GM19467 (cell line): ENCODE measurements at regions not wholly inside any gene's neighbourhood (a gene's known extent, or its start where the extent isn't known, plus 50 kb on each side); places are given as distances from the start of the nearest gene placed in this dataset.

Experiments
- ATAC-seq: cut with Tn5 transposase; IDR thresholded peaks from one replicate; pipeline ENCODE4 v1.9.1; 2021; ENCODE audit warnings: mild to moderate bottlenecking, moderate library complexity; ENCODE audit not compliant: unreplicated experiment

DNA sequence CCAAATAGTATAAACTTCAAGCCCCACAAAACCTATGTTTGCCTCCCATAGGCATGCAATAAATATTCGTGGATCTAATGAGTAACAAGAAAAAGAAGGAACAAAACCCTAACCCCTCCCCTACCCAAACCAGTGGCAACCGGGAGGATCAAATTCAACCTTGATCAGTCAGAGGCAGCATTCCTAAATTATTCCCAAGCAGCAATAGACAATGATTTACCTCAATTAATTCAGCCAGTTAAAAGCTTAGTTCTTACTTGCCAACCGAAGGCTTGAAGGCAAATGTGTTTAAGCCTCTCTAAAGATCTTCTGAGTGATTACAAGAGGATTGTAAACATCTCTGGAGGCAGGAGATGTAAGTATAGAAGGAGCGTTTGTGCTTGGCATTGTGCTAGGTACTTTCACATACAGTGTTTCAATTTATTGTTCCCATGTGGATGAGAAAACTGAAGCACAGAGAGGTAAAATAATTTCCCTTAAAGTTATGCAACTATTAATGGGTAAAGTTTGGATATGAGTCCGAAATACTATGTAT lies 197.7 kb downstream of the MTX2 start:
- no peak for ATAC-seq

DNA sequence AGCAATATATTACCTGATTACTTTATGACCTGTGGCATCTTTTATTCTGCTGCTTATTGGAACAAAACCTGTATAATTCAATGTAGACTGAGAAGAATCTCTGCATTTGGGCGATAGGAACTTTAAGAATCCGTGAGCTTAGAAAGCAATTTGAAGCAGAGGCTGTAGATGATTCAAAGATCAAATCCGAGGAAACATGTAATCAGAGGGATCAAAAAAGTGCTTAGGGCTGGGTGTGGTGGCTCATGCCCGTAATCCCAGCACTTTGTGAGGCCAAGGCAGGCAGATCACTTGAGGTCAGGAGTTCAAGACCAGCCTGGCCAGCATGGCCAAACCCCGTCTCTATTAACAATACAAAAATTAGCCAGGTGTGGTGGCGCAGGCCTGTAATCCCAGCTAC lies 198.4 kb downstream of the MTX2 start:
- no peak for ATAC-seq

DNA sequence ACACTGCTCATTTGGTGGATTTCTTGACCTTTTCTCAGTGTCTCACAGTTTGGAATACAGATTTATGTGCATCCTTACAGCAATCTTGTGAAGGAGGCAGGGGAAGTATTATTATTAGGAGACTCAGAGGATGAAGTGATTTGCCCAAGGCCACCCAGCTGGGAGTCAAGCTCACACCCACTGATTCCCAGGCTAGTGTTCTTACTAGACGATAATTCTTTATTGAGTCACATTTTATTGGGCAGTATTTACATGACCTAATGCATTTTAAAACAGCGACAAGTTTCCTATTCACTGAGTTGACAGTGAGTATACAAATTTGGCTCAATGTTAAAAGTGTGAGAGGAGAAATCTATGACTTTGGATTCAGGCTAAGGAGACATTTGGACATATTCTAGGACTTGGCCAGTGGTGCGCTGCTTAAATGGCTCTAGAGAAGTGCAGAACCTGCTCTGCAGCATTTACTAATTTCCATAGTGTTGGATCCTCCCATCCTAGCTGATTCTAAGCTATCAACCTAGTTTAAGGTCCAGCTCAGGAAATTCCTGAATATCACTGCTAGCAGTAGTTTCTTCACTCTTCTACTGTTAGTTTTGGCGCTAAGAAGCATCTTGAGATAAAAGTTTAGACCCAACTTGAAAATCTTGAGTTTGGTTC lies 199.3 kb downstream of the MTX2 start:
- no peak for ATAC-seq

DNA sequence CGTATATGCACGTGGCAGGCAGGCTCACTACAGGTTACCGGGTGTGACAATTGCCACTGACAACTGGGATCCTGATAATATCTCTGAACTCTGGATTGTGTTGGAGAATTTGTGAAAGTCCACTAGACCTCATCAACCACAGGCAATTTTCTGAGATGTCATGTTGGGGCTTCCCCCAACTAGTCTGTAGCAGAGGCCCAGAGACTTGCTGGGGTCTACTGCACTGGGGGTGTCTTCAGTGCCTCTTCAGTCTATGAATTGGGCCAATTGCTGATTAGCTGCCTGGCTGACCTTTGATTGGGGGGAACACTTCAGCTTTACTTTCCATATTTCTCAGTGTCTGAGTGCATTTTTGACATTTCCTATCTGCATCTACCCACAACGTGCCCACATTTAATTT lies 201.5 kb downstream of the MTX2 start:
- ATAC-seq = no peak

DNA sequence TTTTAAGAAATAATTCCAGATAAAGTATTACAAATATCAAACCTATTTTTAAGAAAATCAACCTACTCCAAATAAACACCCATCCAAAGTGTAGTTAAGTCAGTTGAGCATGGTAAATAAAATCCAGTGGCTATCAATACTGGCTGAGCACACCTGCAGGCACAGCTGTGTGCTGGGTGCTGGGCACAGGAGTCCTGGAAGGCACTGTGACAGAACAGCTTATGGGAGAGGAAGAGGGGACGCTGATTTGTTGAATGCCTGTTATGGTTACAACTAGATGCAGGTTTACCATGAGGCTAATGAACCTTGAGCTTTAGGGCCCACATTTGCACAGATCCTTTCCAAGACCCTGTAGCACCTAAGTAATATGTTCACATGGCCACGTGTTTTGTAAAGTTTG lies 202.7 kb downstream of the MTX2 start:
- ATAC-seq = no peak

DNA sequence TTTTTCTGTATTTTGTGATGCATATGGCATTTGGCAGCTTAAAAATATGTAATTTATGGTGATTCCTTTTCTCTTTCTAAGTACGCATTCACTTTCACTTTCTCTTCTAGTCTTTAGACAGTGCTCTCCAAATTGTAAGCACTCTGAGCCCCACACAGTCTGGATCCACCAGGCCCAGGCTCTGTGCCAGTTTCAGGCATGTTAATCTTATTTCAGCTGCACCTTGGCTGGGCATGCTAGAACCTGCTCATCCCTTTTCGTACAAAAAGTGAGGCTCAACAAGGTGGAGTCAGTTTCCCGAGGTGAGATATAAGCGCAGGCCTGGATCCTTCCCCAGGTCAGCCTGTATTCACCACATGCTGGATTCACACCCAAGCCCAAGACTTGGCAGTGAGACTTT lies 203.9 kb downstream of the MTX2 start:
- ATAC-seq = no peak

DNA sequence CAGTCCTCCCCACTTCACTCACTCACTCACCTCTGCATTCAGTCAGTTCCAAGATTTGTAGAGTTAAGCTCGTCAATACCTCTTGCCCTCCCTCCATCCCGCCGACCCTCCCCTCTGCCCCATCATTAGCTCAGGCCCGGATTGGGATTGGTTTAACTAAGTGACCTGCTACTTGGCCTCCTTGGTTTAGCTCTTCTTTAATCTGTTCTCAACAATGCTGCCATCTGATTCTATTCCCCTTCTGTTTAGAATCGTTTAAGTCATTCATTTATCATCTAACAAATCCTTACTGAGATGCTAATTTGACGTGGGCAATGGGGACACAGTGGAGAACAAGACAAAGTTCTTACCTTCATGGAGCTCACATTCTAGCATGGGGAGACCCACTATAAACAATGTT lies 204.6 kb downstream of the MTX2 start:
- no peak for ATAC-seq

DNA sequence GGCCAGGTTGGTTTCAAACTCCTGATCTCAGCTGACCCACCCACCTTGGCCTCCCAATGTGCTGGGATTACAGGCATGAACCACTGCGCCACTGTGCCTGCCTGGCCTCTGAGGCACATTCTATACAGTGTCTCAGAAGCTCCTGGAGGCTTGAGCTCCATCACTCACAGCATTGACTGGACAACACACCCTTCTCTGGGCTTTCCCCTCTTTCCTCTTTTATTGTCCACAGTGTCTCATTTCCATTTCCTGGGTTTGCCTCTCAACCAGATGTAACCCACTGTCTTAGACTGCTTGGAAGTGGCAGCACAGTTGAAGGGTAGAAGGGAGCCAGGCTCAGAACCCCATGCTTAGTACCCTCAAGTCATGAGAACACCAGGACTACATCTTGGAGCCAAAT lies 208.1 kb downstream of the MTX2 start:
- ATAC-seq = no peak

DNA sequence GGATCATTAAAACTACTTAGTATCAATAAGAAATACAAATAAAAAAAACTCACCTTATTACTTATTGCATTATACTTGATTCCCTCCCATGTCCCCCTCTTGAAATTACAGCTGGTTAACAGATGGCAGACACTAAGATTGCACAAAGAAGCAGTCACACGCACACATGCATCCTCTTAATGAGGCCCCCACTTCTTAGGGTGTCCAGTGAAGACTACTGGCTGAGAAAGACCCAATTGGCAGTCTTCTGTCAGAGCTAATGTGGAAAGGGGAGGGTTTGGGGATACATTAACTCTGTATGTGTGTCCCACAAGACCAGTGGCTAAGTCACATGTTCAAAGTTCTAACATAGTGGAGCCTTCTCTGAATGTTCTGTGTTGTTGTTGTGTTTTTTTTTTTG lies 210.7 kb downstream of the MTX2 start:
- no peak for ATAC-seq

DNA sequence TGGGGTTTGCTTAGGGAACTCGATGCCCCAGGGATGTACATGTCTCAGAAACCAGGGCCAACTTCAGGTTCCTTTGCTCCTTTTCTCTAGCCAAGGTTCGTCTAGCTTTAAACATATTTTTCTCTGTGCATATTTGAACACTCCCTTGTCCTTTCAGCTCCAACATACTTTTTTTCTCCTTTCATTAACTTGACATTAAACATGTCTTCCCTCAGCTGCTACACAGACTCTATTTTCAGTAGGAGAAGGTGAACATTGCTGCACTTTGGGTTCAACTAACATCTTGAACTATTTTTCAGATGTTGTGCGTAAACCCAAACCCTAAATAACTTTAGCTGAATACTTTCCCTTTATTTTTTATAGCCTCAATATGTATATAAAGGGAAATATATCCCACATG lies 212.9 kb downstream of the MTX2 start:
- no peak for ATAC-seq

DNA sequence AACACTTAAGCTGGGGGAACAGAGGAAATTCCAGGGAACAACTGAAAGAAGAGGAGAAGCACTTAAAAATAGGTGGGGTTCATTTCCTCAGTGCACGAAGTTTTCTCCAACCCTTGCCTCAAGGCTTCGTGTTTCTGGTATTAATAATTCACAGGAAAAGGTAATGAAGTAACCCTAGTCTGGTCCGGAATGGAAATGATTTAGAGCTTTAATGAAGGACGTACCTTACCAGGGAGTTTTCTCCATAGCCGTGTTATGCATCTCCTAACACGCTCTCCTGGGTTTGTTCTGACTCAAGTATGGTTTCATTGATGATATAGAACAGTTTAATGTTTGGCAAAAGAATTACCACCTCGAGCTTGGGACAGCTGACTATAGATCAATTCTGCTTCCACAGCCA lies 214.2 kb downstream of the MTX2 start:
- ATAC-seq = no peak

DNA sequence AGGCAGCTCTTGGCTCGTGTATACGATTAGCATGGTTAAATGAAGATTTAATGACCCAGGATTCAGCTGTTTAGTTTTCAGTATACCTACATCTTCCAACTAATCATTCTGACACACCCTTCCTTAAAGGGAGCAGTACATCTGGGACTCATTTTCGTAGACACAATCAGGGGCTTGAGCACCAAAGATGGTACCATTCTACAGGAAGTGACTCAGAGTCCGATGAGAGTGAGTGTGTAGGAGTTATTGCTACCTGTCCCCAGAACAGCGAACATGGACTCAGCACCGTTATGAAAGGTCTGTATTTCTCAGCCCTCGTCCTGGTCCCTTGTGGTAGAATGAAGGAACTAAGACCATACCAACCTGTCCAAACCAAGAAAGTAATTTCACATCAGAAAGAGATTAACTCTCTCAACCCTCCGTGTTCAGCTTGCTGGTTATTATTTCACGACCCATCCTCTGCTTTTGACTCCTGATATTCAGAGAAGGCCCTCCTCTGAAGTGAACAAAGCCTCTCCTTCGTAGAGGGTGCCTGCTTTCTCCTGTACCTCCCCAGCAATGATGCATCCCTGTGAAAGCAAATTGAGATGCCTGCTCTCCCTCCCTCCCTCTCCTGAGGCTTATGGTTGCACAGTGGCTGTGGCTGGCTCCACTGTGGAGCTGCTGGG lies 214.8 kb downstream of the MTX2 start:
- no peak for ATAC-seq

DNA sequence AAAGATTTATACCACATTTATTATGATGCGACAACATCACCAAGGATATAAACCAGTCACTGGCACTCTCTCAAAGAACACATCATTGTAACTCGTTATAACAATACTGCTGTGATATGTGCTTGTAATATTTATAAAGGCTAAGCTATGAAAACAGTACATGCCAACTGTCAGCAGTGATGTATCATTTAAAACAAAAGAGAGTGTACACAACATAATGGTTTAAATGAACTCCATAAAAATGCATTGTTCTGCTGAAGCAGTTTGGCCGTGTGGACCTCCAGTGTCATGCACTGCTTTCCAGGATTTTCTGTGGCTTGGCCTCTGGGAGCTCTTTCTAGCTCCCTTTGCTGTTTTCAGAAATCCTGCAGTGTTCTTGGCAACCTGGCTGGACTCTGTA lies 215.6 kb downstream of the MTX2 start:
- ATAC-seq = no peak

DNA sequence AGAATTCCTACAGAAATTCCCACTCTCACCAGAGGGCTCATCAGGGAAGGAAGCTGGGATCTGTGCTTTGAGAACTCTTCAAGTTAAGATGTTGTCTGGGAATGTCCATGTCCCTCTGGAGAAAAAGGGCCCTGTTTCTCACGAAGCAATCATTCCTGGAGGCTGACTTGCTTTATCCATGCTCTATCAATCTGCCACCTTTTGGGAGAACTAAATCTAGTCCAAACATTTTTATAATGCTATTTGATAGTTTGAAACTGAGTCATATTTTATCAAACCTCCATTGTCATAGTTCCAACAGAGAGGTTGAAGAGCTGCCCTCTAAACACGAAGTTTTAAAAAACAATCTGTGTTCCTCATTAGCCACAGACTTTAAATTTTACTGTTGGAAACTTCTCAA lies 219.2 kb downstream of the MTX2 start:
- no peak for ATAC-seq

DNA sequence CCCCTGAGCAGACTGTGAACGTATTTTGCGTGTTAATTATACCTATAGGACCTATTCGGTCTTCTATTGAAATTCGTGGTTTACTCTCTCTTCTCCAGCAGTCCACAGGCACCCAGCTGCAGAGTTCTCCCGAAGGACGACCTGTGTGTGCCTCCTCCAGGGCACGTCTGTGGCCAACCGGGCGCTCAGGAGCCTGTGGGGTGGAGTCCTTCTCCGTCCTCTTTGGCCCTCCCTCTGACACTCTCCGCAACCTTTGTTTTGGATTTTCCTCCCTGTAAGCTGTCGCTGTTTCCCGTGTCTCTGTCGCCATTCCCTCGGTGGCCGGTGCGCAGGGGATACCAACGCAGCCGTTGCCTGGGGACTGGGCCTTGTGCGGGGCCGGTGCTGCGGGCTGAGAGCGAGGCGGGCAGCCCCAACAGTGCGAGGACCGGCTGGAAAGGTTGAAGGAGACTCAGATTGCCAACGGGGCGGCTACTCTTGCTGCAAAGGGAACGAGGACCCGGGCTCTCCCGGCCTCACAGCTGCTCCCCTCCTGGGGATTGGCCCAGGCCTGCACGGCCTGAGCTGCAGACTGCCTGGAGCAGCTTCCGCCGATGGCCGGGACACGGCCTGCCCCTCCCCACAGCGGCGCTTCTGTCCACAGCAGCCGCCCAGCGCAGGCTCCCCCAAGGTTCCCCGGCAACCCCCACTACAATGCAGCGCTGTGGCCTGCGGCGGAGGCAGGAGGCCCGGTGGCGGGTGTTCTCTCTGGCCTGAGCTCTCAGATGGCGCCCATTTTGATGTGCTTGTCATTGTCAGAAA lies 221.0 kb downstream of the MTX2 start:
- no peak for ATAC-seq

DNA sequence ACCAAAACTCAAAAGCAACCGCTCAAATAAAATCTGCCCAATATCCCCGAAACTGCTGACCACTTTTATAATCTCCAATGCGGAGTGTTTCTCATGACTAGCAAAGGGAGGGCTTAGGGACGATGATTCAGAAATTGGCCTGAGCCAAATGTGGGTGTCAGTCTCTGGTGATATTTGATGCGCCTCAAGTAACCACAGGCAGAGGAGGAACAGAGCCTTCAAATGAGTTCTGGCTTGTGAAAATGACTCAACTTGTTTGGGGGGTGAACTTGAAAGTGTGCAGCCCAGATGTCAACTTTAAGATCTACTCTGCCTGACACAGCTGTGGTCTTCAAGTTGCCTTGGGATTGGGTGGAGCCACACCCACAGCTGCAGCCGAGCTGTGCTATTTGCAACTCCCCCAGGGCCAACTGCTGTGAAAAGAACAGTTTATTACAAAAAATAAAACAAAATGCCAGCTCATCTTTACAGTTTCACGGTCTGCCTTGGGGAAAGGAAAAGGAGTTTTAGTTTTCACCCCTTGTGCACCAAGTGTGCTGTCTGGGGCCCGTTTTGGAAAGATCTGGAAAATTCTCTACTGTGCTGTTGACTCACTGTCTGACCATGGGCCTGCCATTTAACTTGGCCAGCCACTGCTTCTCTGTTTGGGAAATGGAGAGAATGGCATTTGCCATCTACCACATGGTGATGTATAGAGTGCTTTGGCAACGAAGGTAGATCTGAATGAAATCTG lies 222.1 kb downstream of the MTX2 start:
- peak; percentile 77 for ATAC-seq

DNA sequence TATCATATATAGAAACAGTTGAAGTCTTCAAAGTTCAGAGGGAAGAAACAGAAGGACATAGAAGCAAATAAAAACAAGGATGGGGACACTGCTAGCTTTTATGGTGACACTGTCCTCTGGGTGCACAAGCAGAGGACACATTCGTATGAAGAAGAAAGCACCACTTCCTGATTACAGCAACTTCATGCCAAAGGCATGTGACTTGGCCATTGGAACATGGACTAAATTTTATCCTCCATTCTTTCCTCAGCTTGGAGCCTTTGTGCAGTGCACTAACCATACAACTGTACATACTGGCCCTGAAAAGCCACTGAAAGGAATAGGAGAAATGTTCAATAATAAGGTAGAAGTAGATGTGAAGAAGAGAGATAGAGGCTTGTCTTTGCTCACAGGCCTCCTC lies 223.3 kb downstream of the MTX2 start:
- ATAC-seq = no peak

DNA sequence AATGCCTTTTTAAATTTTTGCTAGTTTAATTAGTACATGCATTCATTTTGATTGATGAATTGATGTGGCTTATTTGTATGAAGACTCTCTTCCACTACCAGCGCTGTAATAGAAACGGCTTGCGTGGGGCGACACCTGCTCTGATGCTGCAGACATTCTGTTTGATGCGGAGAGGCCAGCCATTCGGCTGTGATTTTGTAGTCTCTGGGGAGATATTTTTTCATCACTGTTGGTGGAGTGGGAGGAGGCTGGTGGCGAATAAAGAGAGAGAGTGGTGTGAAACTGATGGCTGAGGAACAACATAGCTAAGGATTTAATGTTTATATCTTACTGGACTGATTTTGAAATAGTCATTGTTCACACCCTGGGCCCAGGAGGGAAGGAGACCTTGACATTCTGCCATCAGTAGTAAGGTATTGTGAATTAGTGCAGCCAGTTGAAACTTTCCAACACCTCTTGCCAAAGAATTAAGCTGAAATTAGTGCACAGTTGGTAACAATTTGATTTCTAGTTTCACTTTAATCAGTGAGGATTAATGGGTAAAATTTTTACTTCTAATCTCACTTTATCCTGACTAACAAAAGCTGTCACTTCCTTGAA lies 224.1 kb downstream of the MTX2 start:
- no peak for ATAC-seq

DNA sequence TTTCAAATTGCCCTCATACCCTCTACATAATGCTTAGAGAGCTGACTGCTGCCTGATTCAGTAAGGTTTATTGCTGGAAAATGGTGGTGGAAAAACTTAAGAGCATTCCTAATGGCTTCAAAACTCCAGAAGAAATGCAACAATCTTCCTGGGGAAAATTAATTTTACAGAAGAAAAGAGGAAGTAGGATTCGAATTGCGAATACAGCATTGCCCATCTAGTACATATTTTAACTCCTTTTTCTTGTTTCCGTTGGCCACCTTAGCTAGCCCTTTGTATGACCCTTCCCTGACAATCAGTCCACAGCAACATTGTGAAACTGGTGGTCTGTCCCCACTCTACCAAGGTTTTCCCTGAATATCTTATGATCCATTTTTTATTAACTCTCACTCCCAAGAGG lies 224.7 kb downstream of the MTX2 start:
- ATAC-seq = no peak

DNA sequence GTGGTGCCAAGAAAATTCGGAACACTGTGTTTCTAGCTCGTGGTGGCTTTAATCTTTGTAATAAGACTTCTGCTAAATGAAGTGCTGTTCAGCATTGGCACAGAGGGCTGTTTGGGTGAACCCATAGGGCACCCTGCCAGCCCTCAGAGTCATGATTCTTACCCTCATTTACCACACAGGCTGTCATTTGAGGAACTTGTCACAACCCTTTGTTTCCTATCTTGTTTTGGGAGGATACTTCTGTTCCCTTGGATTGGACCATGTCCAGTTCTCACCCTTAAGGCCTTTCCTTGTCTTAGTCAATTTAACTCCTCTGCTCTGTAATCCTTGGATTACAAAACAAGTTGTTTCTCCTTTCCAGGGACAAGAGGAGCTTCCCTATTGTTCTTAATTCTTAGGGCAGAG lies 225.7 kb downstream of the MTX2 start:
- no peak for ATAC-seq

DNA sequence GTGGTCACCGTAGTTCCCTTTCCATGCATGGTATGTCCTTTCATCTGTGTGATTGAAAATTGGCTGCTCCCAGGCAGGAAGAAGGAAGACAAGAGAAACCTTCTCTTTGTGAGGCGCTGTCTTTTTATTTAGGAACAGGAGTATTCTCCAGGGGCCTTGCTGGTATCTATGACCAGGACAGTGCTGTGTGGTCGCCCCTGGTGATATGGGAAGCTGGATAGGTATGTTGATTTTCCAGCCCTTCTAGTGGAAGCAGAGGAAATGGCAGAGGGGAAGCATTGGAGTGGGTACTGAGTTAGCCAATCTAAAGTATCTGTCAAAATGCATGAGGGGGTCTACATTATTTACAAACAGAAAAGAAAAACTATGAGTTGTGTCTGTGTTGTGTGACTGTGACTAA lies 226.6 kb downstream of the MTX2 start:
- ATAC-seq = no peak
